ENCODE measurements at regions not wholly inside any gene's neighbourhood (a gene's known extent, or its start where the extent isn't known, plus 50 kb on each side); places are given as distances from the start of the nearest gene placed in this dataset.

GRCh38 chr4:79584352-79584751 lies 176.3 kb upstream of the GK2 start:
- H3K9ac ChIP-seq (ENCODE audit: low read depth, low read length, poor library complexity), result no peak overlapping the region
- no peak overlapping the region for H2BK5ac ChIP-seq (ENCODE audit: low read length)
- H3K36me3 ChIP-seq (replicated peaks in 1 of 2; ENCODE audit: control insufficient read depth in 2 of 2, insufficient read depth in 2 of 2, low read length in 2 of 2), result no peaks in the 10 kb centered on the region
- no peak overlapping the region for H2AK5ac ChIP-seq (ENCODE audit: low read depth, low read length)
- no peak overlapping the region for H3K27ac ChIP-seq (replicated peaks; ENCODE audit: low read length)
- peaks cover 0 to 6% of the 10 kb centered on the region in 2 donors for H3K4me1 ChIP-seq (ENCODE audit: control insufficient read depth in 2 of 2, insufficient read depth in 1 of 2, low read depth in 1 of 2, low read length in 2 of 2)
- WGBS, 2 donors (ENCODE audit: extremely low coverage in 2 of 2, insufficient read length in 2 of 2, insufficient replicate concordance in 1 of 2), result no CpG with 5 or more reads among the region's 1 CpG
- no peak overlapping the region for H4K8ac ChIP-seq (ENCODE audit: low read depth, low read length)
- no peak overlapping the region for H4K91ac ChIP-seq (ENCODE audit: low read depth, low read length, poor library complexity)
- H3K79me1 ChIP-seq (ENCODE audit: low read depth, low read length), result no peaks in the 10 kb centered on the region
- no peak overlapping the region for H3K4me2 ChIP-seq (ENCODE audit: insufficient read depth, low read length, poor library complexity, severe bottlenecking)
- no peak overlapping the region for H2AFZ ChIP-seq (ENCODE audit: low read length)
- H3K4me3 ChIP-seq (ENCODE audit: low read length in 2 of 2), result no peak overlapping the region
- peaks cover 0 to 3% of the 10 kb centered on the region in 2 donors for H3K9me3 ChIP-seq (replicated peaks in 1 of 2; ENCODE audit: control insufficient read depth in 2 of 2, insufficient read depth in 1 of 2, low read depth in 1 of 2, low read length in 2 of 2)
- H2BK12ac ChIP-seq (ENCODE audit: low read length), result no peak overlapping the region
- no peak overlapping the region for H2BK120ac ChIP-seq (ENCODE audit: low read depth, low read length)
- no peak overlapping the region for H2BK15ac ChIP-seq (ENCODE audit: low read length)
- H3K18ac ChIP-seq (ENCODE audit: low read length), result no peak overlapping the region
- no peak for DNase-seq (ENCODE audit: low spot score)
- H3K4ac ChIP-seq (ENCODE audit: low read length), result no peak overlapping the region
- H3K14ac ChIP-seq (ENCODE audit: low read length), result no peak overlapping the region
- H3K23ac ChIP-seq (ENCODE audit: low read depth, low read length, poor library complexity), result no peak overlapping the region
- H3K27me3 ChIP-seq (ENCODE audit: control insufficient read depth in 3 of 3, insufficient read depth in 3 of 3, low read depth in 1 of 3, low read length in 3 of 3), result no peaks in the 10 kb centered on the region

GRCh38 chr4:79578606-79579005 lies 170.6 kb upstream of the GK2 start:
- no CpG with 5 or more reads among the region's 3 CpGs for WGBS, 2 donors (ENCODE audit: extremely low coverage in 2 of 2, insufficient read length in 2 of 2, insufficient replicate concordance in 1 of 2)
- no peaks in the 10 kb centered on the region for H3K27me3 ChIP-seq (ENCODE audit: control insufficient read depth in 3 of 3, insufficient read depth in 3 of 3, low read depth in 1 of 3, low read length in 3 of 3)
- no peak overlapping the region for H3K23ac ChIP-seq (ENCODE audit: low read depth, low read length, poor library complexity)
- H3K79me1 ChIP-seq (ENCODE audit: low read depth, low read length), result no peaks in the 10 kb centered on the region
- H2BK12ac ChIP-seq (ENCODE audit: low read length), result no peak overlapping the region
- H3K36me3 ChIP-seq (replicated peaks in 1 of 2; ENCODE audit: control insufficient read depth in 2 of 2, insufficient read depth in 2 of 2, low read length in 2 of 2), result no peaks in the 10 kb centered on the region
- no peak overlapping the region for H3K27ac ChIP-seq (replicated peaks; ENCODE audit: low read length)
- H2BK5ac ChIP-seq (ENCODE audit: low read length), result no peak overlapping the region
- no peak overlapping the region for H3K9ac ChIP-seq (ENCODE audit: low read depth, low read length, poor library complexity)
- no peaks in the 10 kb centered on the region for H3K9me3 ChIP-seq (replicated peaks in 1 of 2; ENCODE audit: control insufficient read depth in 2 of 2, insufficient read depth in 1 of 2, low read depth in 1 of 2, low read length in 2 of 2)
- H2AK5ac ChIP-seq (ENCODE audit: low read depth, low read length), result no peak overlapping the region
- H3K4me3 ChIP-seq (ENCODE audit: low read length in 2 of 2), result no peak overlapping the region
- no peak overlapping the region for H2BK15ac ChIP-seq (ENCODE audit: low read length)
- no peak overlapping the region for H3K18ac ChIP-seq (ENCODE audit: low read length)
- no peak overlapping the region for H4K91ac ChIP-seq (ENCODE audit: low read depth, low read length, poor library complexity)
- no peak overlapping the region for H2AFZ ChIP-seq (ENCODE audit: low read length)
- no peak overlapping the region for H3K14ac ChIP-seq (ENCODE audit: low read length)
- H2BK120ac ChIP-seq (ENCODE audit: low read depth, low read length), result no peak overlapping the region
- no peak overlapping the region for H3K4ac ChIP-seq (ENCODE audit: low read length)
- DNase-seq (ENCODE audit: low spot score), result no peak
- no peaks in the 10 kb centered on the region for H3K4me1 ChIP-seq (ENCODE audit: control insufficient read depth in 2 of 2, insufficient read depth in 1 of 2, low read depth in 1 of 2, low read length in 2 of 2)
- no peak overlapping the region for H3K4me2 ChIP-seq (ENCODE audit: insufficient read depth, low read length, poor library complexity, severe bottlenecking)
- no peak overlapping the region for H4K8ac ChIP-seq (ENCODE audit: low read depth, low read length)

GRCh38 chr4:79576429-79576753 lies 168.4 kb upstream of the GK2 start:
- DNase-seq (ENCODE audit: low spot score), result peak; percentile 23
- WGBS, 2 donors (ENCODE audit: extremely low coverage in 2 of 2, insufficient read length in 2 of 2, insufficient replicate concordance in 1 of 2), result no CpG with 5 or more reads among the region's 6 CpGs

GRCh38 chr4:79575709-79576428 lies 167.8 kb upstream of the GK2 start:
- Histone ChIP-seq H3K36me3 (replicated peaks in 1 of 2; ENCODE audit: control insufficient read depth in 2 of 2, insufficient read depth in 2 of 2, low read length in 2 of 2) (no peaks in the 10 kb centered on the region), H3K4me2 (ENCODE audit: insufficient read depth, low read length, poor library complexity, severe bottlenecking) (no peak overlapping the region), H4K8ac (ENCODE audit: low read depth, low read length) (no peak overlapping the region), H2AFZ (ENCODE audit: low read length) (peak overlapping the region; percentile 1), H2BK5ac (ENCODE audit: low read length) (no peak overlapping the region), H2BK15ac (ENCODE audit: low read length) (no peak overlapping the region), H3K18ac (ENCODE audit: low read length) (no peak overlapping the region), H2BK12ac (ENCODE audit: low read length) (no peak overlapping the region), H3K23ac (ENCODE audit: low read depth, low read length, poor library complexity) (no peak overlapping the region), H3K27me3 (ENCODE audit: control insufficient read depth in 3 of 3, insufficient read depth in 3 of 3, low read depth in 1 of 3, low read length in 3 of 3) (no peaks in the 10 kb centered on the region), H2BK120ac (ENCODE audit: low read depth, low read length) (no peak overlapping the region), H3K9ac (ENCODE audit: low read depth, low read length, poor library complexity) (no peak overlapping the region), H3K4ac (ENCODE audit: low read length) (no peak overlapping the region), H3K9me3 (replicated peaks in 1 of 2; ENCODE audit: control insufficient read depth in 2 of 2, insufficient read depth in 1 of 2, low read depth in 1 of 2, low read length in 2 of 2) (no peaks in the 10 kb centered on the region), H3K14ac (ENCODE audit: low read length) (no peak overlapping the region), H3K27ac (replicated peaks; ENCODE audit: low read length) (no peak overlapping the region), H3K79me1 (ENCODE audit: low read depth, low read length) (no peaks in the 10 kb centered on the region), H3K4me3 (ENCODE audit: low read length in 2 of 2) (no peak overlapping the region), H4K91ac (ENCODE audit: low read depth, low read length, poor library complexity) (no peak overlapping the region), H2AK5ac (ENCODE audit: low read depth, low read length) (no peak overlapping the region), H3K4me1 (ENCODE audit: control insufficient read depth in 2 of 2, insufficient read depth in 1 of 2, low read depth in 1 of 2, low read length in 2 of 2) (no peaks in the 10 kb centered on the region)
- DNase-seq (ENCODE audit: low spot score), result no peak
- WGBS, 2 donors (ENCODE audit: extremely low coverage in 2 of 2, insufficient read length in 2 of 2, insufficient replicate concordance in 1 of 2), result no CpG with 5 or more reads among the region's 7 CpGs

More at GRCh38 chr4:79576429-79576753, 168.4 kb upstream of the GK2 start:
- Histone ChIP-seq H2BK120ac (ENCODE audit: low read depth, low read length) (no peak overlapping the region), H4K8ac (ENCODE audit: low read depth, low read length) (no peak overlapping the region), H3K9me3 (replicated peaks in 1 of 2; ENCODE audit: control insufficient read depth in 2 of 2, insufficient read depth in 1 of 2, low read depth in 1 of 2, low read length in 2 of 2) (no peaks in the 10 kb centered on the region), H2AK5ac (ENCODE audit: low read depth, low read length) (no peak overlapping the region), H4K91ac (ENCODE audit: low read depth, low read length, poor library complexity) (no peak overlapping the region), H2BK12ac (ENCODE audit: low read length) (no peak overlapping the region), H2BK5ac (ENCODE audit: low read length) (no peak overlapping the region), H2BK15ac (ENCODE audit: low read length) (no peak overlapping the region), H3K4me1 (ENCODE audit: control insufficient read depth in 2 of 2, insufficient read depth in 1 of 2, low read depth in 1 of 2, low read length in 2 of 2) (no peaks in the 10 kb centered on the region), H3K14ac (ENCODE audit: low read length) (no peak overlapping the region), H3K4me2 (ENCODE audit: insufficient read depth, low read length, poor library complexity, severe bottlenecking) (no peak overlapping the region), H3K18ac (ENCODE audit: low read length) (no peak overlapping the region), H3K9ac (ENCODE audit: low read depth, low read length, poor library complexity) (no peak overlapping the region), H3K36me3 (replicated peaks in 1 of 2; ENCODE audit: control insufficient read depth in 2 of 2, insufficient read depth in 2 of 2, low read length in 2 of 2) (no peaks in the 10 kb centered on the region), H3K4ac (ENCODE audit: low read length) (no peak overlapping the region), H3K23ac (ENCODE audit: low read depth, low read length, poor library complexity) (no peak overlapping the region), H3K27ac (replicated peaks; ENCODE audit: low read length) (no peak overlapping the region), H3K27me3 (ENCODE audit: control insufficient read depth in 3 of 3, insufficient read depth in 3 of 3, low read depth in 1 of 3, low read length in 3 of 3) (no peaks in the 10 kb centered on the region), H3K4me3 (ENCODE audit: low read length in 2 of 2) (no peak overlapping the region), H3K79me1 (ENCODE audit: low read depth, low read length) (no peaks in the 10 kb centered on the region), H2AFZ (ENCODE audit: low read length) (peak overlapping the region; percentile 1)
